H7 (cell line): ENCODE measurements at regions not wholly inside any gene's neighbourhood (a gene's known extent, or its start where the extent isn't known, plus 50 kb on each side); places are given as distances from the start of the nearest gene placed in this dataset.
"Not testable (repeated sequence)": the region's sequence is repeated elsewhere in the genome, so short reads cannot be mapped to it uniquely, and the experiment has no call there.

Source experiments
- DNase-seq: peaks from one replicate; pipeline ENCODE4 v3.0.0; 2012
- H3K27me3 ChIP-seq: 2 replicates; pipeline ENCODE4 v1.6.0; 2011; ENCODE audit warnings: mild to moderate bottlenecking, low read length; ENCODE audit not compliant: control insufficient read depth, insufficient read depth
- H3K36me3 ChIP-seq: replicated peaks from 2 replicates; pipeline ENCODE4 v1.5.1; 2011; ENCODE audit warnings: low read length; ENCODE audit not compliant: control insufficient read depth, insufficient read depth
- H3K4me3 ChIP-seq: 2 replicates; pipeline ENCODE4 v1.5.1; 2011; ENCODE audit warnings: low read depth, mild to moderate bottlenecking, control low read depth, low read length, moderate library complexity; ENCODE audit not compliant: insufficient read depth

GRCh38 chr20:41719151-41719550 is 101.0 kb upstream of the CHD6 start:
- Histone ChIP-seq H3K36me3 (no peaks in the 10 kb centered on the region), H3K4me3 (no peak overlapping the region), H3K27me3 (no peaks in the 10 kb centered on the region)
- DNase-seq = no peak

- DNase-seq = no peak
- Histone ChIP-seq H3K4me3 (no peak overlapping the region), H3K36me3 (no peaks in the 10 kb centered on the region), H3K27me3 (no peaks in the 10 kb centered on the region)
Observed at GRCh38 chr20:41717483-41717882, 99.3 kb upstream of the CHD6 start.

GRCh38 chr20:41716911-41717310 is 98.7 kb upstream of the CHD6 start:
- no peak overlapping the region for H3K4me3 ChIP-seq
- H3K27me3 ChIP-seq = no peaks in the 10 kb centered on the region
- no peak for DNase-seq
- H3K36me3 ChIP-seq = no peaks in the 10 kb centered on the region

- H3K36me3 ChIP-seq = no peaks in the 10 kb centered on the region
- H3K27me3 ChIP-seq = no peaks in the 10 kb centered on the region
- no peak overlapping the region for H3K4me3 ChIP-seq
- DNase-seq = no peak
Observed at GRCh38 chr20:41716436-41716835, 98.3 kb upstream of the CHD6 start.

- no peak overlapping the region for H3K4me3 ChIP-seq
Observed at GRCh38 chr20:41715526-41715925, 97.3 kb upstream of the CHD6 start.

GRCh38 chr20:41714030-41714429 is 95.9 kb upstream of the CHD6 start:
- H3K27me3 ChIP-seq = no peaks in the 10 kb centered on the region
- DNase-seq = no peak
- H3K36me3 ChIP-seq = no peaks in the 10 kb centered on the region
- no peak overlapping the region for H3K4me3 ChIP-seq

More at GRCh38 chr20:41715526-41715925, 97.3 kb upstream of the CHD6 start:
- no peak for DNase-seq
- Histone ChIP-seq H3K27me3 (no peaks in the 10 kb centered on the region), H3K36me3 (no peaks in the 10 kb centered on the region)

- DNase-seq = no peak
- no peak overlapping the region for H3K4me3 ChIP-seq
- no peaks in the 10 kb centered on the region for H3K27me3 ChIP-seq
- H3K36me3 ChIP-seq = no peaks in the 10 kb centered on the region
Observed at GRCh38 chr20:41704896-41705295, 86.7 kb upstream of the CHD6 start.

GRCh38 chr20:41702647-41703046 is 84.5 kb upstream of the CHD6 start:
- no peaks in the 10 kb centered on the region for H3K36me3 ChIP-seq
- H3K27me3 ChIP-seq = no peaks in the 10 kb centered on the region
- H3K4me3 ChIP-seq = no peak overlapping the region
- no peak for DNase-seq

- no peaks in the 10 kb centered on the region for H3K36me3 ChIP-seq
- H3K27me3 ChIP-seq = no peaks in the 10 kb centered on the region
- no peak overlapping the region for H3K4me3 ChIP-seq
- DNase-seq = peak; percentile 40
Observed at GRCh38 chr20:41701588-41702348, 83.6 kb upstream of the CHD6 start.

GRCh38 chr20:41699673-41700072 is 81.5 kb upstream of the CHD6 start:
- not testable (repeated sequence) for H3K4me3 ChIP-seq, H3K27me3 ChIP-seq, H3K36me3 ChIP-seq, DNase-seq

GRCh38 chr20:41697861-41698559 is 79.8 kb upstream of the CHD6 start:
- no peaks in the 10 kb centered on the region for H3K36me3 ChIP-seq
- peak; percentile 65 for DNase-seq
- no peak overlapping the region for H3K4me3 ChIP-seq
- H3K27me3 ChIP-seq = no peaks in the 10 kb centered on the region

GRCh38 chr20:41696428-41696827 is 78.3 kb upstream of the CHD6 start:
- no peaks in the 10 kb centered on the region for H3K27me3 ChIP-seq
- H3K4me3 ChIP-seq = no peak overlapping the region
- no peak for DNase-seq
- H3K36me3 ChIP-seq = no peaks in the 10 kb centered on the region

- Histone ChIP-seq H3K4me3 (no peak overlapping the region), H3K36me3 (no peaks in the 10 kb centered on the region), H3K27me3 (no peaks in the 10 kb centered on the region)
- no peak for DNase-seq
Observed at GRCh38 chr20:41694796-41695195, 76.6 kb upstream of the CHD6 start.

GRCh38 chr20:41693136-41693979 is 75.2 kb upstream of the CHD6 start:
- Histone ChIP-seq H3K27me3 (no peaks in the 10 kb centered on the region), H3K4me3 (peak overlapping the region; percentile 76), H3K36me3 (no peaks in the 10 kb centered on the region)
- DNase-seq = peak; percentile 68
